H1 (cell line): ENCODE measurements at regions not wholly inside any gene's neighbourhood (a gene's known extent, or its start where the extent isn't known, plus 50 kb on each side); places are given as distances from the start of the nearest gene placed in this dataset.

Experiments used
- CTCF ChIA-PET: fragments of 300-600 bp; sonication (Branson Sonifier 250); formaldehyde crosslinking; loops from one replicate; lab custom pipeline; 2021; ENCODE audit not compliant: partially characterized antibody; lab: Charles Lee
- POLR2A ChIA-PET: fragments of 300-600 bp; sonication (Branson Sonifier 250); formaldehyde crosslinking; loops from one replicate; lab custom pipeline; 2021; ENCODE audit warnings: inconsistent platforms; ENCODE audit not compliant: partially characterized antibody; lab: Charles Lee
- DNase-seq, 2 experiments: peaks; one replicate each; pipeline versions ENCODE4 v3.0.0 to v3.0.0-alpha.2; 2010 to 2022; ENCODE audit warnings: low spot score in 2 of 2, low read depth in 1 of 2, mixed read lengths in 1 of 2
- FAIRE-seq: peaks from 2 replicates; lab custom pipeline; 2011; peaks lifted over from hg19 to GRCh38; lab: Jason Lieb, UNC
- H2AFZ ChIP-seq: 2 replicates; pipeline ENCODE4 v1.8.1; 2012; ENCODE audit warnings: low read length, inconsistent platforms
- H2AK5ac ChIP-seq: 2 replicates; pipeline ENCODE4 v1.6.1; 2013; ENCODE audit warnings: low read depth, low read length
- H2BK120ac ChIP-seq: replicated peaks from 2 replicates; pipeline ENCODE3; 2013; ENCODE audit warnings: low read depth, low read length, inconsistent platforms
- H2BK12ac ChIP-seq: 2 replicates; pipeline ENCODE4 v1.6.1; 2013; ENCODE audit warnings: low read depth, low read length
- H2BK15ac ChIP-seq: 2 replicates; pipeline ENCODE4 v1.6.1; 2013; ENCODE audit warnings: low read length
- H2BK20ac ChIP-seq: 2 replicates; pipeline ENCODE4 v1.6.1; 2013; ENCODE audit warnings: low read length
- H2BK5ac ChIP-seq: 2 replicates; pipeline ENCODE4 v1.6.1; 2013; ENCODE audit warnings: low read depth, low read length
- H3K14ac ChIP-seq: 2 replicates; pipeline ENCODE4 v1.6.1; 2013; ENCODE audit warnings: inconsistent platforms; ENCODE audit not compliant: insufficient read length
- H3K18ac ChIP-seq: 2 replicates; pipeline ENCODE4 v1.6.1; 2013; ENCODE audit warnings: low read length; ENCODE audit errors: extremely low read depth
- H3K23ac ChIP-seq: 2 replicates; pipeline ENCODE4 v1.6.1; 2013; ENCODE audit warnings: inconsistent platforms; ENCODE audit not compliant: insufficient read length
- H3K23me2 ChIP-seq: 2 replicates; pipeline ENCODE4 v1.6.1; 2013; ENCODE audit warnings: low read depth, low read length
- H3K27ac ChIP-seq: 2 replicates; pipeline ENCODE4 v1.6.1; 2011; ENCODE audit warnings: low read depth, low read length, inconsistent platforms
- H3K27me3 ChIP-seq, 4 experiments: replicated peaks in 1 of 4; 1 replicate in 1 of 4; 2 replicates in 3 of 4; pipeline versions ENCODE4 v1.6.1 to v1.8.1; 2011 to 2013; ENCODE audit warnings: low read length in 3 of 4, mild to moderate bottlenecking in 3 of 4, inconsistent platforms in 2 of 4, mixed read lengths in 2 of 4, moderate library complexity in 1 of 4; ENCODE audit not compliant: control insufficient read depth in 3 of 4, insufficient read depth in 3 of 4; ENCODE audit errors: extremely low read depth in 1 of 4
- H3K36me3 ChIP-seq, 4 experiments: 2 replicates each; pipeline versions ENCODE4 v1.6.1 to v1.8.1; 2011 to 2013; ENCODE audit warnings: mild to moderate bottlenecking in 4 of 4, low read length in 3 of 4, moderate library complexity in 2 of 4, control low read depth in 1 of 4, inconsistent platforms in 1 of 4; ENCODE audit not compliant: insufficient read depth in 4 of 4, control insufficient read depth in 2 of 4
- H3K4ac ChIP-seq: replicated peaks from 2 replicates; pipeline ENCODE3; 2013; ENCODE audit warnings: low read length, low read depth, mixed read lengths, inconsistent platforms; ENCODE audit not compliant: insufficient read length
- H3K4me1 ChIP-seq, 4 experiments: replicated peaks in 1 of 4; 1 replicate in 1 of 4; 2 replicates in 3 of 4; pipeline versions ENCODE4 v1.6.1 to v1.8.1; 2011 to 2013; ENCODE audit warnings: low read length in 3 of 4, inconsistent platforms in 2 of 4, mixed read lengths in 1 of 4; ENCODE audit not compliant: insufficient read depth in 4 of 4, control insufficient read depth in 3 of 4
- H3K4me2 ChIP-seq, 2 experiments: 2 replicates each; pipeline versions ENCODE4 v1.6.1 to v1.8.1; 2011 to 2013; ENCODE audit warnings: low read depth in 2 of 2, low read length in 2 of 2, control low read depth in 1 of 2, inconsistent platforms in 1 of 2, mild to moderate bottlenecking in 1 of 2; ENCODE audit not compliant: insufficient read depth in 1 of 2
- H3K4me3 ChIP-seq, 4 experiments: fragments of 200-600, 300-600 bp in 1 of 4; sonication (generic), shearing (Covaris generic), sonication (Bioruptor Twin) in 1 of 4; 2 replicates each; pipeline versions ENCODE4 v1.5.1 to v1.8.1; 2011 to 2016; ENCODE audit warnings: low read length in 4 of 4, low read depth in 3 of 4, control low read depth in 2 of 4, inconsistent platforms in 2 of 4, mild to moderate bottlenecking in 2 of 4, mixed read lengths in 1 of 4, moderate library complexity in 1 of 4; ENCODE audit not compliant: insufficient read depth in 2 of 4; ENCODE audit errors: extremely low read depth in 1 of 4
- H3K56ac ChIP-seq: replicated peaks from 2 replicates; pipeline ENCODE3; 2013; ENCODE audit warnings: low read depth, mild to moderate bottlenecking, mixed read lengths, low read length, inconsistent platforms; ENCODE audit not compliant: insufficient read length
- H3K79me1 ChIP-seq: 2 replicates; pipeline ENCODE4 v1.6.1; 2013; ENCODE audit warnings: low read depth, low read length, control low read depth
- H3K79me2 ChIP-seq, 2 experiments: 2 replicates each; pipeline versions ENCODE4 v1.6.1 to v1.8.1; 2012 to 2013; ENCODE audit warnings: low read length in 2 of 2, mild to moderate bottlenecking in 2 of 2, inconsistent platforms in 1 of 2; ENCODE audit not compliant: insufficient read depth in 2 of 2, control insufficient read depth in 1 of 2
- H3K9ac ChIP-seq, 4 experiments: replicated peaks in 1 of 4; 1 replicate in 1 of 4; 2 replicates in 3 of 4; pipeline versions ENCODE4 v1.6.1 to v1.8.1; 2011 to 2013; ENCODE audit warnings: low read depth in 3 of 4, low read length in 3 of 4, control low read depth in 2 of 4, mild to moderate bottlenecking in 2 of 4, moderate library complexity in 2 of 4, inconsistent platforms in 1 of 4; ENCODE audit errors: extremely low read depth in 1 of 4
- H3K9me3 ChIP-seq, 2 experiments: 2 replicates each; pipeline versions ENCODE4 v1.6.1 to v1.8.1; 2012 to 2013; ENCODE audit warnings: mild to moderate bottlenecking in 2 of 2, moderate library complexity in 2 of 2, control low read depth in 1 of 2, inconsistent platforms in 1 of 2, low read depth in 1 of 2, low read length in 1 of 2, mixed read lengths in 1 of 2; ENCODE audit not compliant: insufficient read depth in 2 of 2
- H4K20me1 ChIP-seq, 2 experiments: replicated peaks in 1 of 2; 2 replicates each; pipeline versions ENCODE3 to v1.8.1; 2011 to 2013; ENCODE audit warnings: inconsistent platforms in 2 of 2, low read length in 2 of 2, mild to moderate bottlenecking in 1 of 2; ENCODE audit not compliant: insufficient read depth in 2 of 2, control insufficient read depth in 1 of 2
- H4K5ac ChIP-seq: 2 replicates; pipeline ENCODE4 v1.6.1; 2013; ENCODE audit warnings: low read length, low read depth, mixed read lengths, inconsistent platforms; ENCODE audit not compliant: insufficient read length
- H4K8ac ChIP-seq: 2 replicates; pipeline ENCODE4 v1.8.0; 2013; ENCODE audit warnings: mild to moderate bottlenecking, moderate library complexity, low read length, inconsistent platforms; ENCODE audit not compliant: insufficient read depth; ENCODE audit errors: extremely low read depth
- H4K91ac ChIP-seq: replicated peaks from 2 replicates; pipeline ENCODE3; 2013; ENCODE audit warnings: low read length, mixed read lengths, inconsistent platforms; ENCODE audit not compliant: insufficient read length
- CTCF ChIP-seq, 3 experiments: IDR thresholded peaks; 1 replicate in 2 of 3; 2 replicates in 1 of 3; pipeline versions ENCODE4 v1.5.1 to v1.6.1; 2011; ENCODE audit warnings: low read length in 3 of 3, mild to moderate bottlenecking in 3 of 3, inconsistent platforms in 2 of 3, low read depth in 1 of 3, moderate library complexity in 1 of 3; ENCODE audit not compliant: insufficient read depth in 1 of 3; ENCODE audit errors: control extremely low read depth in 1 of 3
- JUND ChIP-seq: IDR thresholded peaks from 2 replicates; pipeline ENCODE4 v1.6.1; 2011; ENCODE audit warnings: mild to moderate bottlenecking, improper control_type of control experiment, low read length
- SIRT6 ChIP-seq: IDR thresholded peaks from one replicate; pipeline ENCODE4 v1.7.1; 2012; ENCODE audit warnings: low read length, inconsistent platforms
- WGBS, 2 experiments: shearing (Covaris generic) in 1 of 2; methylation state at CpG; one replicate each; pipeline versions ENCODE4 v1.1.6 to v1.1.7; 2013 to 2015; ENCODE audit warnings: low lambda C conversion rate in 2 of 2, mixed read lengths in 2 of 2, inconsistent platforms in 1 of 2, low coverage in 1 of 2, missing lambda C conversion rate in 1 of 2; ENCODE audit not compliant: insufficient replicate concordance in 2 of 2, insufficient coverage in 1 of 2, insufficient read length in 1 of 2; ENCODE audit errors: extremely low coverage in 1 of 2, missing lambda C conversion rate in 1 of 2; 5-methylcytosine and 5-hydroxymethylcytosine counted together

DNA sequence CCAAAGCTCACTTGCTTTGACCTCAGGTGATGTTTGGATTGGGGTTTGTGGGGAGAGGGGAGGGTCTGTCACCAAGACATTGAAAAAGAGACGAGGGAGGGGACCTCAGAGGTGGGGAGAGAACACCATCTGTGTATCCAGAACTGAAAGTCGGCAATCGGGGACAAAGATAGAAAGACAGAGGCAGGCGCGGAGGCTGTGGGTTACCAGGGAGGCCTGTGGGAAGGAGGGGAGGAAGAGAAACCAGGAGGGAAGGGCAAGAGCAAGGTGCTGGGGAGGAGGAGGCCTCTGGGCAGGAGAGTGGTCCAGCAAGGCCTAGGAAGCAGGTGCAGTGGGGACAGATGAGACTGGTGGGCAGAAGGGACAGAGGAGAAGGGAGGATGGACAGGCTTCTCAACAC is 211.2 kb downstream of the CDC5L start:
- no peak for FAIRE-seq
- no peaks in the 10 kb centered on the region for H3K27me3 ChIP-seq
- no peak overlapping the region for H4K8ac ChIP-seq
- H3K23ac ChIP-seq = no peak overlapping the region
- no peak for TF ChIP-seq JUND
- no peak for TF ChIP-seq CTCF (IDR thresholded peaks at IDR 0.05; ENCODE audit: control extremely low read depth in 1 of 3, insufficient read depth in 1 of 3, low read depth in 1 of 3, low read length in 3 of 3)
- TF ChIP-seq SIRT6 = no peak
- H2AK5ac ChIP-seq = no peak overlapping the region
- no peak overlapping the region for H2BK12ac ChIP-seq
- H2BK120ac ChIP-seq = no peak overlapping the region
- H3K23me2 ChIP-seq = no peaks in the 10 kb centered on the region
- no peak overlapping the region for H3K27ac ChIP-seq
- H4K5ac ChIP-seq = no peak overlapping the region
- H2BK5ac ChIP-seq = no peak overlapping the region
- 0 out of 2 replicates have a peak overlapping the region, but pooled peaks have one; percentile 13 for H2BK20ac ChIP-seq
- no peaks in the 10 kb centered on the region for H3K79me1 ChIP-seq
- H3K14ac ChIP-seq = no peak overlapping the region
- DNase-seq = peak in 1 of 2 experiments; percentile 32
- H3K79me2 ChIP-seq = no peaks in the 10 kb centered on the region
- no peak overlapping the region for H3K18ac ChIP-seq
- 60% methylated on average over 3 of the region's 5 CpGs; no CpG with 5 or more reads in 1 of the 2 experiments for WGBS, 2 experiments
- H4K91ac ChIP-seq = no peak overlapping the region
- H4K20me1 ChIP-seq = no peaks in the 10 kb centered on the region
- ChIA-PET POLR2A (no interaction called here), CTCF (interaction anchor here (0.7 kb wide), 1 partner anchor 48 kb away, joined by 3 read pairs; no protein-coding TSS in a partner anchor)
- H3K4ac ChIP-seq = no peak overlapping the region
- no peak overlapping the region for H3K9ac ChIP-seq
- H3K36me3 ChIP-seq = no peaks in the 10 kb centered on the region
- no peak overlapping the region for H2AFZ ChIP-seq
- no peak overlapping the region for H3K4me3 ChIP-seq
- no peaks in the 10 kb centered on the region for H3K9me3 ChIP-seq
- no peak overlapping the region for H2BK15ac ChIP-seq
- peaks cover 0 to 3% (median 0%) of the 10 kb centered on the region in 4 experiments; a peak in 2 of 7 replicates for H3K4me1 ChIP-seq
- H3K4me2 ChIP-seq = no peak overlapping the region
- H3K56ac ChIP-seq = no peak overlapping the region
